B cell (primary cell): ENCODE measurements at regions not wholly inside any gene's neighbourhood (a gene's known extent, or its start where the extent isn't known, plus 50 kb on each side); places are given as distances from the start of the nearest gene placed in this dataset.

Source experiments
- ATAC-seq: fragments of 200-7000 bp; cut with Tn5 transposase; one replicate; pipeline ENCODE4 v1.10.0; 2021; ENCODE audit warnings: low read depth, mild to moderate bottlenecking, moderate number of reproducible peaks, moderate library complexity
- CTCF ChIA-PET: fragments of 350-600 bp; sonication (Branson Sonifier 250); formaldehyde crosslinking; loops from one replicate; lab custom pipeline; 2021; ENCODE audit warnings: antibody characterized with exemption, inconsistent platforms; lab: Charles Lee
- POLR2A ChIA-PET: fragments of 350-600 bp; sonication (Branson Sonifier 250); formaldehyde crosslinking; loops from one replicate; lab custom pipeline; 2021; ENCODE audit warnings: antibody characterized with exemption; lab: Charles Lee
- DNase-seq: peaks from one replicate; pipeline ENCODE4 v3.0.0; 2013
- H2AFZ ChIP-seq: 2 replicates; pipeline ENCODE4 v1.6.1; 2012; ENCODE audit warnings: mild to moderate bottlenecking, low read depth, low read length; ENCODE audit not compliant: insufficient read depth, poor library complexity, severe bottlenecking
- H3K27ac ChIP-seq, 2 donors: 1 replicate in 1 of 2; 2 replicates in 1 of 2; pipeline ENCODE4 v1.5.1; 2012 to 2013; ENCODE audit warnings: low read length in 2 of 2, mild to moderate bottlenecking in 2 of 2, moderate library complexity in 1 of 2
- H3K27me3 ChIP-seq, 4 experiments: fragments of 200-600 bp in 1 of 4; sonication (generic) in 1 of 4; replicated peaks in 1 of 4; 1 replicate in 2 of 4; 2 replicates in 2 of 4; pipeline versions ENCODE4 v1.6.1 to v1.7.0; 2013 to 2016; ENCODE audit warnings: low read length in 3 of 4, mild to moderate bottlenecking in 2 of 4, mixed read lengths in 1 of 4, moderate library complexity in 1 of 4; ENCODE audit not compliant: insufficient read depth in 4 of 4, control insufficient read depth in 3 of 4; ENCODE audit errors: control extremely low read depth in 1 of 4
- H3K36me3 ChIP-seq, 2 experiments: replicated peaks in 1 of 2; 1 replicate in 1 of 2; 2 replicates in 1 of 2; pipeline versions ENCODE4 v1.6.1 to v1.7.1; 2013; ENCODE audit warnings: low read length in 1 of 2; ENCODE audit not compliant: insufficient read depth in 2 of 2, control insufficient read depth in 1 of 2; ENCODE audit errors: control extremely low read depth in 1 of 2, extremely low read depth in 1 of 2
- H3K4me1 ChIP-seq, 2 donors: fragments of 200-600 bp in 1 of 2; sonication (generic) in 1 of 2; 1 replicate in 1 of 2; 2 replicates in 1 of 2; pipeline versions ENCODE4 v1.5.1 to v1.6.1; 2013 to 2017; ENCODE audit warnings: low read length in 2 of 2; ENCODE audit not compliant: control insufficient read depth in 2 of 2, insufficient read depth in 2 of 2
- H3K4me2 ChIP-seq: replicated peaks from 2 replicates; pipeline ENCODE3; 2012; ENCODE audit warnings: mild to moderate bottlenecking, low read depth, low read length; ENCODE audit not compliant: poor library complexity, severe bottlenecking
- H3K4me3 ChIP-seq, 5 experiments: fragments of 200-600 bp in 1 of 5; sonication (generic) in 1 of 5; 1 replicate in 3 of 5; 2 replicates in 2 of 5; pipeline versions ENCODE4 v1.5.1 to v1.7.0; 2011 to 2016; ENCODE audit warnings: low read length in 4 of 5, mild to moderate bottlenecking in 4 of 5, low read depth in 2 of 5, control low read depth in 1 of 5, moderate library complexity in 1 of 5; ENCODE audit not compliant: insufficient read depth in 1 of 5; ENCODE audit errors: control extremely low read depth in 1 of 5, extremely low read depth in 1 of 5
- H3K79me2 ChIP-seq: fragments of 200-600 bp; sonication (generic); one replicate; pipeline ENCODE4 v1.6.0; 2016; ENCODE audit warnings: low read length; ENCODE audit not compliant: control insufficient read depth, insufficient read depth
- H3K9ac ChIP-seq: fragments of 200-600 bp; sonication (generic); 2 replicates; pipeline ENCODE4 v1.6.1; 2017; ENCODE audit warnings: mild to moderate bottlenecking, low read length, moderate library complexity
- H3K9me3 ChIP-seq, 3 donors: one replicate each; pipeline versions ENCODE4 v1.6.1 to v1.7.1; 2013; ENCODE audit warnings: low read length in 2 of 3; ENCODE audit not compliant: control insufficient read depth in 2 of 3, insufficient read depth in 1 of 3; ENCODE audit errors: control extremely low read depth in 1 of 3
- H4K20me1 ChIP-seq: 2 replicates; pipeline ENCODE4 v1.6.0; 2012; ENCODE audit warnings: mild to moderate bottlenecking, low read length; ENCODE audit not compliant: insufficient read depth, control insufficient read depth, poor library complexity, severe bottlenecking
- H3K27ac Mint-ChIP-seq: one replicate; pipeline ENCODE4 v1.8.0; 2021; ENCODE audit warnings: mixed read lengths
- H3K27me3 Mint-ChIP-seq: one replicate; pipeline ENCODE4 v1.8.0; 2021; ENCODE audit warnings: mixed read lengths
- H3K4me1 Mint-ChIP-seq: one replicate; pipeline ENCODE4 v1.8.0; 2021; ENCODE audit warnings: mixed read lengths
- H3K4me3 Mint-ChIP-seq: one replicate; pipeline ENCODE4 v1.8.0; 2021; ENCODE audit warnings: mixed read lengths
- H3K9me3 Mint-ChIP-seq: one replicate; pipeline ENCODE4 v1.8.0; 2022; ENCODE audit warnings: mixed read lengths; ENCODE audit not compliant: insufficient read depth
- EZH2 ChIP-seq: IDR thresholded peaks from 2 replicates; pipeline ENCODE4 v1.6.1; 2012; ENCODE audit warnings: borderline replicate concordance, low read depth, mild to moderate bottlenecking, moderate library complexity, low read length; ENCODE audit not compliant: insufficient read depth, poor library complexity, severe bottlenecking
- WGBS: methylation state at CpG from one replicate; pipeline ENCODE4 v1.1.5; 2013; ENCODE audit warnings: missing lambda C conversion rate; ENCODE audit not compliant: insufficient coverage; 5-methylcytosine and 5-hydroxymethylcytosine counted together
- intact Hi-C: fragments of 100-400 bp; cut with micrococcal nuclease; formaldehyde crosslinking; loops from one replicate; pipeline ENCODE4 v1.10.0; 2022
- TF ChIP-seq, protein P1 (sequence below): fragments of 200-600 bp; IDR thresholded peaks from one replicate; pipeline ENCODE4 v1.8.0; 2022; ENCODE audit warnings: antibody characterized with exemption, mild to moderate bottlenecking

DNA sequence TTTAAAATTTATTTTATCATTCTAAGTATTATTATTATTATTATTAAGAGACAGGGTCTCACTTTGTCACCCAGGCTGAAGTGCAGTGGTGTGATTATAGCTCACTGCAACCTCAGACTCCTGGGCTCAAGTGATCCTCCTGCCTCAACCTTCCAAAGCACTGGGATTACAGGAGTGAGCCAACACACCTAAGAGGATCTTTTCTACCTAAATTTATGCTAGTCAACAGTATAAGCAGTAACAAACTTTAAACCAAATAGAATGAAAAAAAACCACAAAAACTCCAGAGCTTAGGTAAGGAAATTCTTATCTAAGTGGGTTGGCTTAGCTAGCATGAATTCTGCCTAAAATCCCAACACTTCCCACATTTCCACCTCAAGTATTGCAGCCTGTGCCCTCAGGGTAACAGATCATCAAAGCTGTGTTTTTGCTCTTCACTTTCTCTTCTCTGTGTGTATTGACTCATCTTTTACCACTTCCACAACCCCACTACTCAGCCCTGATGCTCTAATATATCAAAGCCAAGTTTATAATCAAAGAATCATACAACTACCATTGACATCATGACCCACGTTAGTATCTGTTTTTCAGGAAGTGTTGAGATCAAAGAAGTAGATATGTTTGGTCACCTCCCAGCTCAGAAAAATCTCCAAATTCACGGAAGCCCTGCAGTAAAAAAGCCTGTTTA is 93.7 kb upstream of the SPON1 start:
- ChIA-PET POLR2A (interaction anchor here (0.6 kb wide), 1 partner anchor 56 kb away, joined by 3 read pairs; no protein-coding TSS in a partner anchor), CTCF (no interaction called here)
- WGBS: no CpG with 5 or more reads among the region's 2 CpGs
- Histone ChIP-seq H3K9ac (no peak overlapping the region), H3K4me3 (no peak overlapping the region), H3K36me3 (no peaks in the 10 kb centered on the region), H3K4me2 (no peak overlapping the region), H3K79me2 (no peaks in the 10 kb centered on the region), H2AFZ (no peak overlapping the region), H3K4me1 (peaks cover 0 to 4% of the 10 kb centered on the region in 2 donors), H4K20me1 (no peaks in the 10 kb centered on the region), H3K27ac (no peak overlapping the region), H3K27me3 (peaks cover 0 to 9% (median 5%) of the 10 kb centered on the region in 4 experiments), H3K9me3 (no peaks in the 10 kb centered on the region)
- Mint-ChIP-seq H3K4me1 (no peaks in the 10 kb centered on the region), H3K9me3 (no peaks in the 10 kb centered on the region), H3K27me3 (peaks cover 23% of the 10 kb centered on the region), H3K27ac (no peak overlapping the region), H3K4me3 (no peak overlapping the region)
- no peak for ATAC-seq
- intact Hi-C loops: no loop called here
- TF ChIP-seq EZH2: no peak
- TF ChIP-seq, protein P1, sequence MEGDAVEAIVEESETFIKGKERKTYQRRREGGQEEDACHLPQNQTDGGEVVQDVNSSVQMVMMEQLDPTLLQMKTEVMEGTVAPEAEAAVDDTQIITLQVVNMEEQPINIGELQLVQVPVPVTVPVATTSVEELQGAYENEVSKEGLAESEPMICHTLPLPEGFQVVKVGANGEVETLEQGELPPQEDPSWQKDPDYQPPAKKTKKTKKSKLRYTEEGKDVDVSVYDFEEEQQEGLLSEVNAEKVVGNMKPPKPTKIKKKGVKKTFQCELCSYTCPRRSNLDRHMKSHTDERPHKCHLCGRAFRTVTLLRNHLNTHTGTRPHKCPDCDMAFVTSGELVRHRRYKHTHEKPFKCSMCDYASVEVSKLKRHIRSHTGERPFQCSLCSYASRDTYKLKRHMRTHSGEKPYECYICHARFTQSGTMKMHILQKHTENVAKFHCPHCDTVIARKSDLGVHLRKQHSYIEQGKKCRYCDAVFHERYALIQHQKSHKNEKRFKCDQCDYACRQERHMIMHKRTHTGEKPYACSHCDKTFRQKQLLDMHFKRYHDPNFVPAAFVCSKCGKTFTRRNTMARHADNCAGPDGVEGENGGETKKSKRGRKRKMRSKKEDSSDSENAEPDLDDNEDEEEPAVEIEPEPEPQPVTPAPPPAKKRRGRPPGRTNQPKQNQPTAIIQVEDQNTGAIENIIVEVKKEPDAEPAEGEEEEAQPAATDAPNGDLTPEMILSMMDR: no peak
- DNase-seq: no peak

DNA sequence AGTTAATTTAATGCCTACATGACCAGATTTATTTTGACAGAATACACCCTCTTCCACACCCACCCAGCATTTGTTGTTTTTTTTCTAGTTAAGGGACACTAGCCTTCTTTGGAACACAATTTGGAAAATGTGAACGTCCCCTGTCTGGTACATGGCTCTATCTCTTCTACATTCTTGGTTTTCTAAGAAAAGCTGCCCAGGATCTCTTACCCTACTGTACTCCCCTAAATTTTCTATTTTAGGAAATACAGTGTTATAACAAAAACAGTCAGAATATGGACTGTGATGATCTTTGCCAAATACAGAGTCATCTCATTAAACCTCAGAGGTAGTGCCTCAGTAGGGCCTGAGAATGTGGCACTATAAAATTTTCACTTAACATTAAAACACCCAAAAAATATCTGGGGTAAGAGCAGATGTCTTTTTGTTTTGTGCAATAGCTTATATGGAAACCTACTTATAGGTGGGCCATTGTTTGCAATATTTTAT is 93.1 kb upstream of the SPON1 start:
- Mint-ChIP-seq H3K9me3 (no peaks in the 10 kb centered on the region), H3K27ac (no peak overlapping the region), H3K4me1 (no peaks in the 10 kb centered on the region), H3K27me3 (peaks cover 23% of the 10 kb centered on the region), H3K4me3 (no peak overlapping the region)
- H3K27ac ChIP-seq: no peak overlapping the region
- H3K4me3 ChIP-seq: no peak overlapping the region
- H3K27me3 ChIP-seq: peaks cover 0 to 9% (median 5%) of the 10 kb centered on the region in 4 experiments
- DNase-seq (no peak), ATAC-seq (no peak)
- H2AFZ ChIP-seq: no peak overlapping the region
- no peaks in the 10 kb centered on the region for H3K36me3 ChIP-seq
- no peak overlapping the region for H3K9ac ChIP-seq
- ChIA-PET CTCF (no interaction called here), POLR2A (no interaction called here)
- no peak for TF ChIP-seq EZH2
- TF ChIP-seq, protein P1: no peak
- H3K9me3 ChIP-seq: no peaks in the 10 kb centered on the region
- no peak overlapping the region for H3K4me2 ChIP-seq
- intact Hi-C loops: no loop called here
- no peaks in the 10 kb centered on the region for H3K79me2 ChIP-seq
- peaks cover 0 to 4% of the 10 kb centered on the region in 2 donors for H3K4me1 ChIP-seq
- H4K20me1 ChIP-seq: no peaks in the 10 kb centered on the region
- WGBS: 60% methylated on average over 1 of the region's 1 CpG
